GM20000 (cell line): ENCODE measurements at regions not wholly inside any gene's neighbourhood (a gene's known extent, or its start where the extent isn't known, plus 50 kb on each side); places are given as distances from the start of the nearest gene placed in this dataset.

ENCODE experiments used
- DNase-seq: peaks from one replicate; pipeline ENCODE4 v3.0.0; 2012; ENCODE audit warnings: low spot score
- CTCF ChIP-seq: IDR thresholded peaks from 2 replicates; pipeline ENCODE4 v1.5.1; 2012; ENCODE audit warnings: mild to moderate bottlenecking, control low read depth; ENCODE audit errors: extremely low read depth, missing control alignments

- no peak for DNase-seq
- no peak for TF ChIP-seq CTCF
These were observed 481.8 kb downstream of the TFEC start for GRCh38 chr7:115548756-115549155.

GRCh38 chr7:115546790-115547189 lies 483.8 kb downstream of the TFEC start:
- TF ChIP-seq CTCF: no peak
- DNase-seq: no peak

GRCh38 chr7:115533785-115534184 lies 496.8 kb downstream of the TFEC start:
- no peak for DNase-seq
- no peak for TF ChIP-seq CTCF

GRCh38 chr7:115526278-115526677 lies 504.3 kb downstream of the TFEC start:
- no peak for TF ChIP-seq CTCF
- no peak for DNase-seq

- no peak for DNase-seq
- TF ChIP-seq CTCF: no peak
These were observed 508.4 kb downstream of the TFEC start for GRCh38 chr7:115522174-115522573.

- no peak for DNase-seq
- no peak for TF ChIP-seq CTCF
These were observed 514.2 kb downstream of the TFEC start for GRCh38 chr7:115516341-115516740.

GRCh38 chr7:115511330-115511729 lies 519.2 kb downstream of the TFEC start:
- no peak for TF ChIP-seq CTCF
- no peak for DNase-seq
